Endothelial cell of umbilical vein (primary cell): ENCODE measurements at regions not wholly inside any gene's neighbourhood (a gene's known extent, or its start where the extent isn't known, plus 50 kb on each side); places are given as distances from the start of the nearest gene placed in this dataset.

Experiments used
- CTCF ChIP-seq, 2 donors: IDR thresholded peaks; 1 replicate in 1 of 2; 2 replicates in 1 of 2; pipeline ENCODE4 v1.5.1; 2011; ENCODE audit warnings: low read length in 2 of 2, mild to moderate bottlenecking in 2 of 2, moderate library complexity in 2 of 2, control low read depth in 1 of 2, inconsistent platforms in 1 of 2, low read depth in 1 of 2; ENCODE audit not compliant: insufficient read depth in 1 of 2; ENCODE audit errors: extremely low read depth in 1 of 2
- EZH2 ChIP-seq: IDR thresholded peaks from 2 replicates; pipeline ENCODE4 v1.6.1; 2012; ENCODE audit warnings: borderline replicate concordance, low read depth, mild to moderate bottlenecking, moderate library complexity, low read length, inconsistent platforms; ENCODE audit not compliant: severe bottlenecking
- FOS ChIP-seq: IDR thresholded peaks from 2 replicates; pipeline ENCODE4 v1.6.1; 2011; ENCODE audit warnings: mild to moderate bottlenecking, low read length, moderate library complexity, borderline replicate concordance; ENCODE audit not compliant: insufficient read depth
- JUN ChIP-seq: IDR thresholded peaks from 2 replicates; pipeline ENCODE4 v1.6.1; 2011; ENCODE audit warnings: borderline replicate concordance, low read depth; ENCODE audit not compliant: insufficient read length, insufficient read depth
- MYC ChIP-seq: IDR thresholded peaks from one replicate; pipeline ENCODE4 v1.6.1; 2011; ENCODE audit warnings: mild to moderate bottlenecking, low read depth, low read length
- POLR2A ChIP-seq: IDR thresholded peaks from 2 replicates; pipeline ENCODE4 v1.6.1; 2012; ENCODE audit warnings: low read depth, mild to moderate bottlenecking, control low read depth, low read length
- POLR2AphosphoS5 ChIP-seq: IDR thresholded peaks from 2 replicates; pipeline ENCODE4 v1.6.1; 2012; ENCODE audit warnings: low read depth, mild to moderate bottlenecking, control low read depth, low read length, moderate library complexity; ENCODE audit not compliant: insufficient read depth
- TF ChIP-seq, protein P1 (sequence below): IDR thresholded peaks from 2 replicates; pipeline ENCODE4 v1.6.1; 2011; ENCODE audit not compliant: insufficient read depth, insufficient read length

GRCh38 chr1:82483146-82483545 lies 682.4 kb downstream of the ADGRL2 start:
- TF ChIP-seq CTCF (IDR thresholded peaks at IDR 0.05; ENCODE audit: extremely low read depth in 1 of 2, insufficient read depth in 1 of 2, low read depth in 1 of 2, low read length in 2 of 2) (no peak), POLR2A (no peak), POLR2AphosphoS5 (no peak), MYC (no peak), EZH2 (no peak), FOS (no peak), JUN (no peak)
- TF ChIP-seq, protein P1, sequence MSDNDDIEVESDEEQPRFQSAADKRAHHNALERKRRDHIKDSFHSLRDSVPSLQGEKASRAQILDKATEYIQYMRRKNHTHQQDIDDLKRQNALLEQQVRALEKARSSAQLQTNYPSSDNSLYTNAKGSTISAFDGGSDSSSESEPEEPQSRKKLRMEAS, result no peak
